Keratinocyte (primary cell): ENCODE measurements at regions not wholly inside any gene's neighbourhood (a gene's known extent, or its start where the extent isn't known, plus 50 kb on each side); places are given as distances from the start of the nearest gene placed in this dataset.

Source experiments
- DNase-seq: peaks from one replicate; pipeline ENCODE4 v3.0.0-alpha.2; 2011; ENCODE audit warnings: low read depth, missing footprints, low spot score
- FAIRE-seq: peaks from 2 replicates; lab custom pipeline; 2011; peaks lifted over from hg19 to GRCh38; lab: Jason Lieb, UNC
- H2AFZ ChIP-seq: 2 replicates; pipeline ENCODE4 v1.6.0; 2012; ENCODE audit warnings: low read length, control low read depth, inconsistent platforms; ENCODE audit not compliant: control insufficient read depth
- H3K27ac ChIP-seq: 2 replicates; pipeline ENCODE4 v1.5.1; 2011; ENCODE audit warnings: low read length; ENCODE audit not compliant: control insufficient read depth, insufficient read depth
- H3K27me3 ChIP-seq: 3 replicates; pipeline ENCODE4 v1.6.0; 2011; ENCODE audit warnings: low read length; ENCODE audit not compliant: control insufficient read depth, insufficient read depth; ENCODE audit errors: extremely low read depth
- H3K36me3 ChIP-seq, 2 experiments: 2 replicates in 1 of 2; 3 replicates in 1 of 2; pipeline ENCODE4 v1.5.1; 2011; ENCODE audit warnings: low read length in 2 of 2, mild to moderate bottlenecking in 1 of 2; ENCODE audit not compliant: control insufficient read depth in 2 of 2, insufficient read depth in 2 of 2; ENCODE audit errors: extremely low read depth in 1 of 2
- H3K4me1 ChIP-seq: 3 replicates; pipeline ENCODE4 v1.5.1; 2011; ENCODE audit warnings: low read length; ENCODE audit not compliant: control insufficient read depth, insufficient read depth; ENCODE audit errors: extremely low read depth
- H3K4me2 ChIP-seq: 3 replicates; pipeline ENCODE4 v1.6.0; 2011; ENCODE audit warnings: low read depth, low read length; ENCODE audit not compliant: control insufficient read depth, insufficient read depth; ENCODE audit errors: extremely low read depth
- H3K4me3 ChIP-seq, 3 experiments: fragments of 200-600 bp in 1 of 3; sonication (generic) in 1 of 3; 2 replicates in 2 of 3; 3 replicates in 1 of 3; pipeline ENCODE4 v1.5.1; 2011 to 2016; ENCODE audit warnings: low read length in 3 of 3, mild to moderate bottlenecking in 3 of 3, control low read depth in 2 of 3, inconsistent platforms in 1 of 3, low read depth in 1 of 3, mixed read lengths in 1 of 3, mixed run types in 1 of 3, moderate library complexity in 1 of 3; ENCODE audit not compliant: control insufficient read depth in 2 of 3, insufficient read depth in 2 of 3; ENCODE audit errors: extremely low read depth in 1 of 3
- H3K79me2 ChIP-seq: 2 replicates; pipeline ENCODE4 v1.6.0; 2012; ENCODE audit warnings: low read length; ENCODE audit not compliant: control insufficient read depth, insufficient read depth
- H3K9ac ChIP-seq: 3 replicates; pipeline ENCODE4 v1.6.0; 2011; ENCODE audit warnings: low read length; ENCODE audit not compliant: control insufficient read depth, insufficient read depth; ENCODE audit errors: extremely low read depth
- H3K9me1 ChIP-seq: 3 replicates; pipeline ENCODE4 v1.6.0; 2011; ENCODE audit warnings: low read length; ENCODE audit not compliant: control insufficient read depth, insufficient read depth; ENCODE audit errors: extremely low read depth
- H3K9me3 ChIP-seq: 2 replicates; pipeline ENCODE4 v1.5.1; 2012; ENCODE audit warnings: low read depth, low read length; ENCODE audit not compliant: control insufficient read depth
- H4K20me1 ChIP-seq: 3 replicates; pipeline ENCODE4 v1.6.0; 2011; ENCODE audit warnings: low read length; ENCODE audit not compliant: control insufficient read depth, insufficient read depth; ENCODE audit errors: extremely low read depth
- CTCF ChIP-seq, 3 experiments: IDR thresholded peaks in 1 of 3; conservative IDR thresholded peaks in 1 of 3; optimal IDR thresholded peaks in 1 of 3; 2 replicates in 2 of 3; 3 replicates in 1 of 3; pipeline versions ENCODE3 to v1.5.1; 2011; ENCODE audit warnings: low read length in 3 of 3, mild to moderate bottlenecking in 3 of 3, moderate library complexity in 2 of 3, control low read depth in 1 of 3, inconsistent platforms in 1 of 3; ENCODE audit not compliant: insufficient read depth in 2 of 3; ENCODE audit errors: extremely low read depth in 1 of 3
- EZH2 ChIP-seq: IDR thresholded peaks from one replicate; pipeline ENCODE4 v1.6.1; 2012; ENCODE audit warnings: inconsistent platforms, mild to moderate bottlenecking, low read length, moderate library complexity
- dilution Hi-C: fragments of 300-500 bp; cut with MboI; formaldehyde crosslinking; loops from one replicate; pipeline ENCODE4 v1.7.0; 2020; ENCODE audit warnings: low sequenced_read_pairs; ENCODE audit not compliant: extremely low pct_ligation_motif_present

- TF ChIP-seq CTCF (optimal IDR thresholded peaks at IDR 0.05 in 1 of 3, IDR thresholded peaks at IDR 0.05 in 1 of 3, conservative IDR thresholded peaks at IDR 0.05 in 1 of 3; ENCODE audit: extremely low read depth in 1 of 3, insufficient read depth in 2 of 3, low read length in 3 of 3) (peak in 1 of 3 experiments; percentile 29), EZH2 (no peak)
- H3K36me3 ChIP-seq = no peaks in the 10 kb centered on the region
- no peaks in the 10 kb centered on the region for H3K9me3 ChIP-seq
- H4K20me1 ChIP-seq = no peaks in the 10 kb centered on the region
- no peak overlapping the region for H3K4me2 ChIP-seq
- no peaks in the 10 kb centered on the region for H3K4me1 ChIP-seq
- FAIRE-seq = no peak
- no peak overlapping the region for H3K4me3 ChIP-seq
- no peaks in the 10 kb centered on the region for H3K27me3 ChIP-seq
- H3K9ac ChIP-seq = no peak overlapping the region
- H3K27ac ChIP-seq = no peak overlapping the region
- H3K9me1 ChIP-seq = no peaks in the 10 kb centered on the region
- H2AFZ ChIP-seq = no peak overlapping the region
- H3K79me2 ChIP-seq = no peaks in the 10 kb centered on the region
- DNase-seq = no peak
- dilution Hi-C loops = no loop called here
Observed at GRCh38 chr21:31566064-31566463, 93.4 kb upstream of the SOD1 start.

- Histone ChIP-seq H3K9me1 (no peaks in the 10 kb centered on the region), H2AFZ (no peak overlapping the region), H3K4me3 (no peak overlapping the region), H3K9me3 (no peaks in the 10 kb centered on the region), H3K4me1 (peaks cover 7% of the 10 kb centered on the region), H3K79me2 (no peaks in the 10 kb centered on the region), H3K27ac (no peak overlapping the region), H3K27me3 (no peaks in the 10 kb centered on the region), H3K36me3 (no peaks in the 10 kb centered on the region), H3K9ac (no peak overlapping the region), H4K20me1 (no peaks in the 10 kb centered on the region), H3K4me2 (no peak overlapping the region)
- TF ChIP-seq EZH2 = no peak
- TF ChIP-seq CTCF (optimal IDR thresholded peaks at IDR 0.05 in 1 of 3, IDR thresholded peaks at IDR 0.05 in 1 of 3, conservative IDR thresholded peaks at IDR 0.05 in 1 of 3; ENCODE audit: extremely low read depth in 1 of 3, insufficient read depth in 2 of 3, low read length in 3 of 3) = no peak
- dilution Hi-C loops = no loop called here
- DNase-seq = no peak
- no peak for FAIRE-seq
Observed at GRCh38 chr21:31564439-31564838, 95.1 kb upstream of the SOD1 start.
